Neural progenitor cell (in vitro differentiated cells): ENCODE measurements at regions not wholly inside any gene's neighbourhood (a gene's known extent, or its start where the extent isn't known, plus 50 kb on each side); places are given as distances from the start of the nearest gene placed in this dataset.

Experiments used
- DNase-seq: peaks from one replicate; pipeline ENCODE4 v3.0.0-alpha.2; 2016; ENCODE audit warnings: low spot score
- H2AFZ ChIP-seq: fragments of 200-600 bp; sonication (generic); replicated peaks from 2 replicates; pipeline ENCODE4 v1.6.1; 2016; ENCODE audit warnings: antibody characterized with exemption
- H3F3A ChIP-seq: fragments of 200-600 bp; sonication (generic); 2 replicates; pipeline ENCODE4 v1.6.1; 2016; ENCODE audit warnings: antibody characterized with exemption, low read depth
- H3K27ac ChIP-seq: fragments of 200-600 bp; sonication (generic); 2 replicates; pipeline ENCODE4 v1.5.1; 2016; ENCODE audit warnings: mild to moderate bottlenecking
- H3K27me3 ChIP-seq: fragments of 200-600 bp; sonication (generic); 2 replicates; pipeline ENCODE4 v1.6.1; 2016; ENCODE audit warnings: mild to moderate bottlenecking, moderate library complexity
- H3K36me3 ChIP-seq: fragments of 200-600 bp; sonication (generic); 2 replicates; pipeline ENCODE4 v1.5.1; 2016
- H3K4me1 ChIP-seq: fragments of 200-600 bp; sonication (generic); 2 replicates; pipeline ENCODE4 v1.6.1; 2016; ENCODE audit warnings: mixed run types
- H3K4me2 ChIP-seq: fragments of 200-600 bp; sonication (generic); 2 replicates; pipeline ENCODE4 v1.6.1; 2016
- H3K4me3 ChIP-seq: fragments of 200-600 bp; sonication (generic); 2 replicates; pipeline ENCODE4 v1.5.1; 2016
- H3K79me2 ChIP-seq: fragments of 200-600 bp; sonication (generic); 2 replicates; pipeline ENCODE4 v1.6.1; 2016; ENCODE audit warnings: low read depth
- H3K9ac ChIP-seq: fragments of 200-600 bp; sonication (generic); 2 replicates; pipeline ENCODE4 v1.6.1; 2016
- H3K9me3 ChIP-seq: fragments of 200-600 bp; sonication (generic); 2 replicates; pipeline ENCODE4 v1.5.1; 2016; ENCODE audit warnings: low read depth
- H4K20me1 ChIP-seq: fragments of 200-600 bp; sonication (generic); 2 replicates; pipeline ENCODE4 v1.6.1; 2016; ENCODE audit warnings: low read depth
- H3K27ac Mint-ChIP-seq: 3 replicates; pipeline ENCODE4 v1.8.0; 2021; ENCODE audit warnings: mixed read lengths
- H3K27me3 Mint-ChIP-seq: 2 replicates; pipeline ENCODE4 v1.8.0; 2022; ENCODE audit warnings: low read depth, mild to moderate bottlenecking, inconsistent platforms, moderate library complexity, mixed read lengths; ENCODE audit not compliant: insufficient read depth
- H3K36me3 Mint-ChIP-seq: 3 replicates; pipeline ENCODE4 v1.8.0; 2021; ENCODE audit warnings: mixed read lengths
- H3K4me1 Mint-ChIP-seq: 3 replicates; pipeline ENCODE4 v1.8.0; 2021; ENCODE audit warnings: mixed read lengths
- H3K4me3 Mint-ChIP-seq: 3 replicates; pipeline ENCODE4 v1.8.0; 2021; ENCODE audit warnings: mild to moderate bottlenecking, moderate library complexity, mixed read lengths
- H3K9me3 Mint-ChIP-seq: 3 replicates; pipeline ENCODE4 v1.8.0; 2020; ENCODE audit warnings: mixed read lengths
- EZH2 ChIP-seq: fragments of 200-600 bp; sonication (generic); IDR thresholded peaks from 2 replicates; pipeline ENCODE4 v1.6.1; 2017; ENCODE audit warnings: antibody characterized with exemption, mild to moderate bottlenecking, moderate library complexity
- EZH2phosphoT487 ChIP-seq: fragments of 200-600 bp; sonication (generic); IDR thresholded peaks from 2 replicates; pipeline ENCODE4 v1.6.1; 2017; ENCODE audit warnings: antibody characterized with exemption
- TF ChIP-seq, protein P1 (sequence below): fragments of 200-600 bp; sonication (generic); IDR thresholded peaks from 2 replicates; pipeline ENCODE4 v1.5.1; 2017; ENCODE audit warnings: antibody characterized with exemption, mild to moderate bottlenecking

DNA sequence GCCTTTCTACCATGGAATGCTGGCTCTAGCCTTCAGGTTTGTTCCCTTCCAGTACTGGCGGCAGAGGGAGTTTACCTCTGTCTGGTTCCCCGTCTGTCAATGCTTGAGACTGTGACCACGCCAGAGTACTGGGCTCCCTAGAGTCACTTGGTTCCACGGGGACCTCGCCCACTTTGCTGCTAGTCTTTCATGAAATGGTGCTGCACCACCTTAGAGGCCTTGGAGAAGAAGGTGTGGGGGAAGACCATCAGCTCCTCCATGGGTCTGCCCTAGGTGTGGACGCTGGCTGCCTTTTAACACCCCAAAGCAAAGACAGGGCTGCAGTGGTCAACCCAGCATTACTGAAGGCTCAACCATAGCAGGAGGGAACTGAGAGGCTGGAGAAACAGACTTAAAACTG is 55.3 kb upstream of the KSR1 start:
- no peak overlapping the region for H3K27ac Mint-ChIP-seq

DNA sequence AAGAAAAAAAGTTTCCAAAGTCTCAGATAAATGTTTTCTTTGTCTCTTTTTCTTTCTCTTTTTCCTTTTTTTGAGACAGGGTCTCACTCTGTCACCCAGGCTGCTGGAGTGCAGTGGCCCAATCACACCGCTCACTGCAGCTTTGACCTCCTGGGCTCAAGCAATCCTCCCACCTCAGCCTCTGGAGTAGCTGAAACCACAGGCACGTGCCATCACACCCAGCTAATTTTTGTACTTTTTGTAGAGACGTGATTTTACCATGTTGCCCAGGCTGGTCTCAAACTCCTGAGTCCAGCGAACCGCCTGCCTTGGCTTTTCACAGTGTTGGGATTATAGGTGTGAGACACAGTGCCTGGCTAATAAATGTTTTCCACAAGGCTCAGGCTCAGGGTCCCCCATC is 53.3 kb upstream of the KSR1 start:
- H3K4me1 ChIP-seq: no peaks in the 10 kb centered on the region
- H3K36me3 ChIP-seq: no peaks in the 10 kb centered on the region
- H3K27me3 ChIP-seq: no peaks in the 10 kb centered on the region
- TF ChIP-seq EZH2phosphoT487 (no peak), EZH2 (no peak)
- TF ChIP-seq, protein P1, sequence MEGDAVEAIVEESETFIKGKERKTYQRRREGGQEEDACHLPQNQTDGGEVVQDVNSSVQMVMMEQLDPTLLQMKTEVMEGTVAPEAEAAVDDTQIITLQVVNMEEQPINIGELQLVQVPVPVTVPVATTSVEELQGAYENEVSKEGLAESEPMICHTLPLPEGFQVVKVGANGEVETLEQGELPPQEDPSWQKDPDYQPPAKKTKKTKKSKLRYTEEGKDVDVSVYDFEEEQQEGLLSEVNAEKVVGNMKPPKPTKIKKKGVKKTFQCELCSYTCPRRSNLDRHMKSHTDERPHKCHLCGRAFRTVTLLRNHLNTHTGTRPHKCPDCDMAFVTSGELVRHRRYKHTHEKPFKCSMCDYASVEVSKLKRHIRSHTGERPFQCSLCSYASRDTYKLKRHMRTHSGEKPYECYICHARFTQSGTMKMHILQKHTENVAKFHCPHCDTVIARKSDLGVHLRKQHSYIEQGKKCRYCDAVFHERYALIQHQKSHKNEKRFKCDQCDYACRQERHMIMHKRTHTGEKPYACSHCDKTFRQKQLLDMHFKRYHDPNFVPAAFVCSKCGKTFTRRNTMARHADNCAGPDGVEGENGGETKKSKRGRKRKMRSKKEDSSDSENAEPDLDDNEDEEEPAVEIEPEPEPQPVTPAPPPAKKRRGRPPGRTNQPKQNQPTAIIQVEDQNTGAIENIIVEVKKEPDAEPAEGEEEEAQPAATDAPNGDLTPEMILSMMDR: no peak
- peaks cover 9% of the 10 kb centered on the region for H3K4me1 Mint-ChIP-seq
- H3K27me3 Mint-ChIP-seq: peaks cover 3% of the 10 kb centered on the region
- no peak overlapping the region for H3K4me3 ChIP-seq
- no peak overlapping the region for H3K9ac ChIP-seq
- H3K9me3 Mint-ChIP-seq: no peaks in the 10 kb centered on the region
- no peak for DNase-seq
- H3K36me3 Mint-ChIP-seq: no peaks in the 10 kb centered on the region
- H3K79me2 ChIP-seq: no peaks in the 10 kb centered on the region
- no peak overlapping the region for H2AFZ ChIP-seq
- no peak overlapping the region for H3K4me2 ChIP-seq
- H3K27ac ChIP-seq: no peak overlapping the region
- no peaks in the 10 kb centered on the region for H3K9me3 ChIP-seq
- no peak overlapping the region for H3K4me3 Mint-ChIP-seq
- H4K20me1 ChIP-seq: no peaks in the 10 kb centered on the region
- H3K27ac Mint-ChIP-seq: no peak overlapping the region
- no peaks in the 10 kb centered on the region for H3F3A ChIP-seq

More for the DNA sequence above, 55.3 kb upstream of the KSR1 start:
- Histone ChIP-seq H3K4me1 (no peaks in the 10 kb centered on the region), H4K20me1 (no peaks in the 10 kb centered on the region), H3K36me3 (no peaks in the 10 kb centered on the region), H3K4me2 (no peak overlapping the region), H2AFZ (no peak overlapping the region), H3K27ac (no peak overlapping the region), H3F3A (no peaks in the 10 kb centered on the region), H3K9me3 (no peaks in the 10 kb centered on the region), H3K27me3 (no peaks in the 10 kb centered on the region), H3K79me2 (no peaks in the 10 kb centered on the region), H3K9ac (no peak overlapping the region), H3K4me3 (no peak overlapping the region)
- Mint-ChIP-seq H3K27me3 (peaks cover 4% of the 10 kb centered on the region), H3K36me3 (no peaks in the 10 kb centered on the region), H3K4me3 (no peak overlapping the region), H3K4me1 (peaks cover 9% of the 10 kb centered on the region), H3K9me3 (no peaks in the 10 kb centered on the region)
- TF ChIP-seq EZH2 (no peak), EZH2phosphoT487 (no peak)
- TF ChIP-seq, protein P1: no peak
- no peak for DNase-seq

DNA sequence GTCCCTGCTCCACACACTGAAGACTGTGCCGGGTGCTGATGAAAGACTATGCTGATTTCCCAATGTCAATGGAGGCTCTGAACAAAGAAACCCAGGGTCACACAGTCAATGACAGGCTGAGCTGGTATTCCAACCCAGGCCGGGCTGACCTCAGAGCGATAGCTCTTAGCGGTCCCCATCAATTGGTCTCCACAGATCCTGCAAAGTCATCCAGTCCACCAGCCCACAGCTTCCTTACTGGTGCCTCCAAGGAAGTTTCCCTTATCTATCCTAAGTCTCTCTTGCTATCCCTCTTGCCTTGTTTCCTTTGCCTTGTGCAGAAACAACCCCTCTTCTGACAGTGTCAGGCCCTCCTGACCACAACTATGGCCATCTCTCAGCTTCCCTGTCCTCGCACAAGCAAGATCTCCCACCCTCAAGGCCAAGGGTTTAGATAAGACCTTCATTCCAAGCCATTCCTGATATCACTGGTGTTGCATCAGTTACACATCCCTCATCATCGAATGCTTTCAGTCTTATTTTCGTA is 52.7 kb upstream of the KSR1 start:
- no peak overlapping the region for H3K4me3 Mint-ChIP-seq
- no peaks in the 10 kb centered on the region for H3K36me3 Mint-ChIP-seq
- H3K9me3 Mint-ChIP-seq: no peaks in the 10 kb centered on the region
- Histone ChIP-seq H3K4me2 (no peak overlapping the region), H3F3A (no peaks in the 10 kb centered on the region), H4K20me1 (no peaks in the 10 kb centered on the region), H3K9ac (no peak overlapping the region), H3K27ac (no peak overlapping the region), H3K27me3 (no peaks in the 10 kb centered on the region), H3K4me3 (no peak overlapping the region), H3K9me3 (no peaks in the 10 kb centered on the region), H3K36me3 (no peaks in the 10 kb centered on the region), H3K4me1 (no peaks in the 10 kb centered on the region), H3K79me2 (no peaks in the 10 kb centered on the region), H2AFZ (no peak overlapping the region)
- DNase-seq: no peak
- H3K27ac Mint-ChIP-seq: no peak overlapping the region
- peaks cover 3% of the 10 kb centered on the region for H3K27me3 Mint-ChIP-seq
- H3K4me1 Mint-ChIP-seq: peaks cover 13% of the 10 kb centered on the region
- TF ChIP-seq EZH2phosphoT487 (no peak), EZH2 (no peak)
- TF ChIP-seq, protein P1: no peak
